ENCODE measurements at regions not wholly inside any gene's neighbourhood (a gene's known extent, or its start where the extent isn't known, plus 50 kb on each side); places are given as distances from the start of the nearest gene placed in this dataset.

DNA sequence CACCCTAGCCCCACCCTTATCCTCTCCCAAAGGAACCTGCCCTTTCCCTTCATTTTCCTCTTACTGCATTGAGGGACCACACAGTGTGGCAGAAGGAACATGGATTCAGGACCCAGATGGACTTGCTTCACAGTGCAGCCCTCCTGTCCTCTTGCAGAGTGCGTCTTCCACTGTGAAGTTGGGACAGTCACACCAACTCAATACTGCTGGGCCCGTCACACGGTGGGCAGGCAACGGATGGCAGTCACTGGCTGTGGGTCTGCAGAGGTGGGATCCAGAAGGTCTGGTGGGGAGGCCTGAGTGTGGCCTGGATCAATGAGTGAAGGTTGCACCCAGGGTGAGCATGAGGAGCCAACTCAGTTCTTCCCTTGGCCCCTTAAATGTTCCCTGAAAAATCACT, 129.9 kb upstream of the B3GAT1 start:
- DNase-seq = no peak

- DNase-seq = no peak
These were observed 129.3 kb upstream of the B3GAT1 start for GRCh38 chr11:134541355-134541754.

DNA sequence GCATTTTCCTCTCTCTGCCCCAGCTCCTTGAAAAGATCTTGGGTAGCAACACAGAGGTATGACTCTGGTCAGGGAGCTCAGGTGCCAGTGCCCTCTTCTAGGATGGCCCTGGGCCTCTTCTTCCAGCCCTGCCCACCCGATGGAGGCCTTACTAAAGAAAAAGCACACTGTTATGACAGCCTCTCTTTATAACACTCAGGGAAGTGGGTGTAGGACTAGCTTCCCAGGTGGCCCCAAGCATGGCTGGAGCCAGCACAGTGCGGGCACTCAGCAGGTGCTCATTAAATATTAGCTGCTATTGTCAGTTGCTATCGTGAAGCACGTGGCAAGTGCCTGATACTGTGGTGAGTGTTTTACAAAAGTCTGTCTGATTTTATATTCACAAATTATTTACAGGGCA, 127.2 kb upstream of the B3GAT1 start:
- DNase-seq = no peak

DNA sequence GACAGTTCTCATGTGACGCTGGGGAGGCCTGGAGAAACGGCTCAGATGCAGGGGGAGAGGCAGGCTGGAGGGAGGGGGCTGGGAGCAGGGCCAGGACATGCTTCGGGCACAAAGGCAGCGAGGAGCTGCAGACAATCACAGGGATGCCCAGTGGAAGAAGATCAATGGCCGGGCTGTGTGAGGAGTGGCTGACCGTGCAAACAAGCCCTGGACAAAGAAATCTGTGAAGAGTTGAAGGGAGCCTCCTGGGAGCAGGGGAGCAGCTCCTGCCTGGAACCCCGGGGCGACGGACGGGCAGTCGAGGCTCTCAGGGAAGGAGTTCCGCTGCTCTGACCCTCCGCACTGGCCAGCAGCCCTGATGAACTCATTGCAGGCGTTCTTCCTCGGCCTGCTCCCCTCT, 126.7 kb upstream of the B3GAT1 start:
- no peak for DNase-seq

DNA sequence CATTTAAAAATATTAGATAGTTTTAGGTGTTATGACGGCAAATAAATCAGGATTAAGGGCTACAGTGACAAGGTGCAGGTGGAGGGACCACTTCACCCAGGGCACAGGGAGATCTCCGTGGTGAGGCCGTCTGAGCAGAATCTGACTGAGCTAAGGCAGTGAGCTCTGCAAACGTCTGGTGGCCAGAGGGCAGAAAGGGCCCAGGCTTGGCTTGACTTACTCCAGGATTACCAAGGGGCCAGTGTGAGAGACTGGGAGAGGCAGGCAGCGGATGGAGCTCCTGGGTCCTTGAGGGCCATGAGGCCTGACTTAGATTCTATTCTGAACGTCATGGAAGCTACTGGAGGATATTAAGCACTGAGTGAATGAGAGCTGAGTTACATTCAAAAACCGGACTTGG, 125.9 kb upstream of the B3GAT1 start:
- DNase-seq = no peak

- DNase-seq = no peak
These were observed 125.3 kb upstream of the B3GAT1 start for GRCh38 chr11:134537296-134537695.

DNA sequence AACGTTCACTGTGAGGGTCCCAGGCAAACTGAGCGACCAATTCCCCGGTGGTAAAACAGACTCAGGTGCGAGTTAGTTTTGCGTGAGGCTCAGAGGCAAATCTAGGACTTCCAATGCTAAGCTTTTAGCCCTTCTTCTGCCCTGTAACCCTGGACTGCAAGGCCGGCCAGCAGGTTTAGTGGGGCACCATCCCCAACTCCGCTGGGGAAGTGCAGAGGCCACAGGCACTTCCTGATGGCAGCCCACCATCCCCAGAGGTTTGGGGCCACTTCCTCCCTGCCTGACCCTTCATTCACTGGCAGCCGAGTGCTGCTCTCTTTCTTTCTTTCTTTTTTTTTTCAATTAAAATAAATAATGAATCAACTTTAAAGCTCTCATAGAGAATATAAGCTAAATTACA, 124.6 kb upstream of the B3GAT1 start:
- DNase-seq = no peak

- no peak for DNase-seq
These were observed 124.2 kb upstream of the B3GAT1 start for GRCh38 chr11:134536219-134536618.

DNA sequence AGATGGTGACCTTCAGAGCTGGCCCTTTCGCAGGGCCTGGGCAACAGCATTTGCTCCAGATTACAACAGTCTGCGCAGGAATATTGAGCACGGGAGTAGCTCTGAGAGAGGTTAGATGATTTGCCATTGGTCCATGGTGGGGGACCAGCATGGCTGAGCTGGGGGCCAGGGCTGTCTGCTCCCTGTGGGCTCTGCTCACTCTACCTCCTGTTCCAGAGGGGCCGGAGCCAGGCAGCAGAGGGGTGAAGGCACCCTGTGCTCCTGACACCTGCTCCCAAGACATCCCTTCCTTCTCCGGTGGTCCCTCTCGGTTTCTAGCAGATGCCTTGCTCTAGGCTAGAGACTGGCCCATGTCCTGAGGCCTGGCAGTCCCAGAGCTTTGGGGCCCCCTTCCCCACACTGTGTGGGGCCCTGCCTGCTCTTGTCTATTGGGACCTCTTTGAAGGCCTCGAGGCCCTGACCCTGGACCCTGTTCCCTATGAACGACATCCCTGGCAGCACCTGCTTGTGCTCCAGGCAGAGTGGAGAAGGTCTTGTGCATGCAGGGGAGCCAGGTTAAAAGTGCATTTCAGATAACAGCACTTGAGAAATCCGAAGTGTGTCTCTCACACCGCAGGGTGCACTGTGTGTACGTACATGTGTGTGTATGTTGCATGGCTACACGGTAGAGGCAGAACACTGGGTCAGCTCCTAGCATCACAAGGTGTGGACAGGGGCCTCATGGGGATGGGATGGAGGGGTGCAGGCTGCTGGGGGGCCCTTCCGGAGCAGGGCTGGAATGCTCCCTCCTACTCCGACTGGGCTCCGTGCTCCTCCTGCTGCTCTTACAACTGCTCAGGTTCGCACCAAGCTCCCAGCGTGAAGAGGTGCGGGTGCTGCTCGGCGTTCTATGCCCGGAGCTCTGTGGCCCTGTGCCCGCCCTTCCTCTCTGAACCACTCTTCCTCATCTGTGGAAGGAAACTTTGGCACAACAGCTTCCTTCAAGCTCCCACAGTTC, 123.3 kb upstream of the B3GAT1 start:
- DNase-seq = no peak

- no peak for DNase-seq
These were observed 121.5 kb upstream of the B3GAT1 start for GRCh38 chr11:134533511-134533910.

DNA sequence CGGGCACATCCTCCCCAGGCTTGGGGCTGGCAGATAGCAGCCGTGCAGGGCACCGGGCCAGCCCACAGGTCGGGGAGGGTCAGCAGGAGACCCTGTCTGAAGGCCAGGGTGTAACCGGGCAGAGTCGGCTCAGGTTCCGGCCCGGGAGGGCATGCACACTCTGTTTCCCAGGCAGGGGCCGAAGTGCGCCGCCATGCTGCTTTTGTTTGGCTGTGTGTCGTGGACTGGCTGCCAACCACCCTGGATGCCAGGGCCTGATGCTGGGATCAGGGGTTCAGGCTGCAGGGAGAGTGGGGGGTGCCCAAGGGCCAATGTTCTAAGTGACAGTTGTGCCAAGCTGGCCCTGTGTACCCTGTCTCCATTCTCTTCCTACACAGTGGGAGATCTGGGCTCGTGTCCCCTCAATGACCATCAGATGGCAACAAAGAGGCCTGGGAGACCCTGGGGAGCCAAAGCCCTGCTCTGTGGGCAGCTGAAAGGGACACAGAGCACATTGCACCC, 120.9 kb upstream of the B3GAT1 start:
- no peak for DNase-seq

- DNase-seq = no peak
These were observed 120.3 kb upstream of the B3GAT1 start for GRCh38 chr11:134532131-134532920.

- no peak for DNase-seq
These were observed 119.5 kb upstream of the B3GAT1 start for GRCh38 chr11:134531327-134532130.

DNA sequence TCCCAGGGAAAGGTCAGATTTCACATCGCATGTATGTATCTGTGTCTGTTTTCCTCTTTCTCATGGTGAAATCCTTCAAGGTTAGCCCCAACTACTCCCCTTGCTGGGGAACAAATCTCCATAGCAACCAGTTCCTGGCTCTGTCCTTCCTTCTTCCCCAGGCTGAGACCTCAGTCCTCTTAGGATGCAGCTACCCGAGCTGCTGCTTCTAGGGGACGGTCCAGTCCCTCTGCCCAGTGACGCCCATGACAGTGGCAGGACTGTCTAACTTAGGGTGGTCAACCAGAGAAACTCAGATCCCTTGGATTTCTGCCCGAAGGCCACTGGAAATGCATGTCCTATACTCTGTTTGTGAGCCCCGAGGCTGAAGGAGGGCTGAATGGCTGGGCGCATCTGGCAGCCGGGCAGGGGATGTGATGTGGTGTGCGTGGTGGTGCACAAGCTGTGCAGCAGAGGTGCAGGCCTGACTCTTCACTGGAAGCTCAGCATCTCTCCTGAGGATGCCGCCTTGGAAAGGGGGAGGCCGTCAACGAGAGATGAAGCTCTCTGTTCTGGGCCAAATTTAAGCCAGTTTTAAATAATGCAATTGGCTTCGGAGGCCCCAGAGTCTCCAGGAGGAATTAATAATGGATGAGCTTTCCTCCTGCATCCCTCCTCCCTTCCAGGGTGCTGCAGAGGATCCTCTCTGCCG, 118.7 kb upstream of the B3GAT1 start:
- no peak for DNase-seq

GRCh38 chr11:134529212-134530096, 117.4 kb upstream of the B3GAT1 start:
- no peak for DNase-seq

- DNase-seq = no peak
These were observed 116.4 kb upstream of the B3GAT1 start for GRCh38 chr11:134528453-134528852.

GRCh38 chr11:134527382-134528243, 115.6 kb upstream of the B3GAT1 start:
- DNase-seq = no peak

- DNase-seq = no peak
These were observed 113.1 kb upstream of the B3GAT1 start for GRCh38 chr11:134524896-134525845.

DNA sequence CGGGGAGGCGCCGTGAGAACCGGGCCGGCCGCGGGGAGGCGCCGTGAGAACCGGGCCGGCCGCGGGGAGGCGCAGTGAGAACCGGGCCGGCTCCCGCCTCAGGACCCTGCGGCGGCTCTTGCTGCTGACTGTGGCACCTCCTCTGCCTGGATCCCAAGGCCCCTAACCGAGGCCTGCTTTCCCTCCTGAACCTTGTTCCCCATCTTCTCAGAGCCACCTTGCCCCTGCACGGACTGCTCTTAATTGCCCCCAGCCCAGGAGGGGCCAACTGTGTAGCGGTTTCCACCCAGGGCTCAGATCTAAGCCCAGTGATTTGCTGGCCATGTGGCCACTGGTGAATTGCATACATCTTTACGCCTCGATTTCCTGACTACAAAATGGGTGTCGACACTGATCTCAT, 112.2 kb upstream of the B3GAT1 start:
- no peak for DNase-seq
